IMR-90 (cell line): ENCODE measurements at regions not wholly inside any gene's neighbourhood (a gene's known extent, or its start where the extent isn't known, plus 50 kb on each side); places are given as distances from the start of the nearest gene placed in this dataset.

ENCODE experiments used
- ATAC-seq: fragments of 200-7000 bp; cut with Tn5 transposase; 2 replicates; pipeline ENCODE4 v1.9.1; 2020; ENCODE audit warnings: low read depth, mild to moderate bottlenecking, moderate library complexity
- BruUV-seq: library from RNA; stranded (reverse); fragments of 400-500 nt; replicated peaks from 2 replicates; lab custom pipeline; 2021; lab: Mats Ljungman, UMichigan
- CTCF ChIA-PET: fragments of 300-600 bp; formaldehyde crosslinking; extraction: SDS; loops from one replicate; lab custom pipeline; 2021; ENCODE audit warnings: antibody characterized with exemption; lab: Yijun Ruan, JAX
- POLR2A ChIA-PET: fragments of 300-600 bp; sonication (Branson Sonifier 250); formaldehyde crosslinking; loops from one replicate; lab custom pipeline; 2022; ENCODE audit warnings: antibody characterized with exemption; ENCODE audit not compliant: unreplicated experiment; lab: Charles Lee
- DNase-seq: peaks from one replicate; pipeline ENCODE4 v3.0.0; 2013
- H2AFZ ChIP-seq: replicated peaks from 2 replicates; pipeline ENCODE3; 2013; ENCODE audit warnings: low read length, mild to moderate bottlenecking; ENCODE audit not compliant: poor library complexity
- H2AK5ac ChIP-seq: 2 replicates; pipeline ENCODE4 v1.6.1; 2013; ENCODE audit warnings: low read depth, low read length, inconsistent platforms
- H2AK9ac ChIP-seq: replicated peaks from 2 replicates; pipeline ENCODE3; 2013; ENCODE audit warnings: mild to moderate bottlenecking, low read depth, low read length, moderate library complexity; ENCODE audit not compliant: poor library complexity
- H2BK120ac ChIP-seq: 2 replicates; pipeline ENCODE4 v1.6.1; 2013; ENCODE audit warnings: low read depth, low read length, inconsistent platforms
- H2BK15ac ChIP-seq: 3 replicates; pipeline ENCODE4 v1.6.1; 2013; ENCODE audit warnings: low read depth, low read length, inconsistent platforms
- H2BK20ac ChIP-seq: 2 replicates; pipeline ENCODE4 v1.6.1; 2013; ENCODE audit warnings: low read depth, mild to moderate bottlenecking, inconsistent platforms, low read length, moderate library complexity
- H2BK5ac ChIP-seq: 2 replicates; pipeline ENCODE4 v1.6.1; 2013; ENCODE audit warnings: mild to moderate bottlenecking, low read depth, low read length, inconsistent platforms; ENCODE audit not compliant: poor library complexity, severe bottlenecking
- H3K14ac ChIP-seq: replicated peaks from 2 replicates; pipeline ENCODE4 v1.6.1; 2013; ENCODE audit warnings: low read depth, low read length, inconsistent platforms
- H3K18ac ChIP-seq: 2 replicates; pipeline ENCODE4 v1.6.1; 2013; ENCODE audit warnings: low read depth, low read length, control low read depth
- H3K23ac ChIP-seq: 2 replicates; pipeline ENCODE4 v1.6.1; 2013; ENCODE audit warnings: low read depth, low read length, inconsistent platforms
- H3K27ac ChIP-seq: 2 replicates; pipeline ENCODE4 v1.5.1; 2013; ENCODE audit warnings: mild to moderate bottlenecking, control low read depth, low read length; ENCODE audit not compliant: insufficient read depth
- H3K27me3 ChIP-seq: 2 replicates; pipeline ENCODE4 v1.6.1; 2013; ENCODE audit warnings: low read length; ENCODE audit not compliant: control insufficient read depth, insufficient read depth
- H3K36me3 ChIP-seq: 2 replicates; pipeline ENCODE4 v1.6.1; 2013; ENCODE audit warnings: low read length, mixed read lengths; ENCODE audit not compliant: control insufficient read depth, insufficient read depth
- H3K4ac ChIP-seq: 2 replicates; pipeline ENCODE4 v1.6.1; 2013; ENCODE audit warnings: low read depth, low read length, inconsistent platforms
- H3K4me1 ChIP-seq: 2 replicates; pipeline ENCODE4 v1.6.1; 2013; ENCODE audit warnings: low read length, mixed read lengths; ENCODE audit not compliant: control insufficient read depth, insufficient read depth
- H3K4me2 ChIP-seq: 2 replicates; pipeline ENCODE4 v1.6.1; 2013; ENCODE audit warnings: low read depth, mild to moderate bottlenecking, control low read depth, low read length, moderate library complexity
- H3K4me3 ChIP-seq: 2 replicates; pipeline ENCODE4 v1.5.1; 2013; ENCODE audit warnings: low read depth, mild to moderate bottlenecking, control low read depth, low read length, moderate library complexity; ENCODE audit not compliant: insufficient read depth
- H3K56ac ChIP-seq: 2 replicates; pipeline ENCODE4 v1.6.1; 2013; ENCODE audit warnings: low read length, inconsistent platforms; ENCODE audit not compliant: insufficient read depth; ENCODE audit errors: extremely low read depth
- H3K79me1 ChIP-seq, 2 experiments: 2 replicates each; pipeline ENCODE4 v1.6.1; 2013; ENCODE audit warnings: low read length in 2 of 2, inconsistent platforms in 1 of 2, low read depth in 1 of 2
- H3K9ac ChIP-seq: 2 replicates; pipeline ENCODE4 v1.6.1; 2013; ENCODE audit warnings: low read depth, low read length, control low read depth
- H3K9me1 ChIP-seq: 2 replicates; pipeline ENCODE4 v1.6.1; 2013; ENCODE audit warnings: low read length, inconsistent platforms; ENCODE audit not compliant: insufficient read depth
- H3K9me3 ChIP-seq: 2 replicates; pipeline ENCODE4 v1.6.1; 2013; ENCODE audit warnings: low read length; ENCODE audit not compliant: control insufficient read depth, insufficient read depth
- H4K20me1 ChIP-seq: 2 replicates; pipeline ENCODE4 v1.6.1; 2013; ENCODE audit warnings: low read length, inconsistent platforms; ENCODE audit not compliant: insufficient read depth
- H4K5ac ChIP-seq: 2 replicates; pipeline ENCODE4 v1.6.1; 2013; ENCODE audit warnings: mild to moderate bottlenecking, low read depth, low read length, control low read depth
- H4K8ac ChIP-seq, 2 experiments: 2 replicates each; pipeline ENCODE4 v1.6.1; 2013; ENCODE audit warnings: low read depth in 2 of 2, low read length in 2 of 2, control low read depth in 1 of 2, inconsistent platforms in 1 of 2
- H4K91ac ChIP-seq: 2 replicates; pipeline ENCODE4 v1.6.1; 2013; ENCODE audit warnings: low read depth, low read length, inconsistent platforms; ENCODE audit not compliant: insufficient read depth
- CTCF ChIP-seq: conservative IDR thresholded peaks from 2 replicates; pipeline ENCODE4 v1.5.1; 2012; ENCODE audit warnings: mild to moderate bottlenecking, low read depth, low read length, improper control_type of control experiment
- FOS ChIP-seq: fragments of 150-350 bp; IDR thresholded peaks from 2 replicates; pipeline ENCODE4 v1.6.1; 2016; ENCODE audit warnings: low read depth, low read length
- MAFK ChIP-seq: IDR thresholded peaks from 2 replicates; pipeline ENCODE4 v1.6.1; 2012; ENCODE audit warnings: low read depth, low read length, improper control_type of control experiment
- WGBS, 2 experiments: methylation state at CpG; one replicate each; pipeline versions ENCODE4 v1.1.5 to v1.1.7; 2013; ENCODE audit warnings: missing lambda C conversion rate in 2 of 2; ENCODE audit not compliant: insufficient read length in 1 of 2; ENCODE audit errors: extremely low coverage in 2 of 2; 5-methylcytosine and 5-hydroxymethylcytosine counted together
- dilution Hi-C: fragments of 300-500 bp; cut with HindIII; formaldehyde crosslinking; loops from one replicate; pipeline ENCODE4 v1.14.3; 2018; ENCODE audit warnings: low sequenced_read_pairs; ENCODE audit not compliant: unreplicated experiment
- in situ Hi-C: fragments of 300-500 bp; cut with MboI; formaldehyde crosslinking; loops from 3 replicates; pipeline ENCODE4 v1.14.3; 2019; ENCODE audit warnings: low sequenced_read_pairs, inconsistent platforms, mixed read lengths
- intact Hi-C: fragments of 100-400 bp; cut with micrococcal nuclease; formaldehyde crosslinking; loops from 2 replicates; pipeline ENCODE4 v1.10.0; 2022
- TF ChIP-seq, protein P1 (sequence below): fragments of 150-350 bp; IDR thresholded peaks from 2 replicates; pipeline ENCODE4 v1.6.1; 2016; ENCODE audit warnings: low read depth, mild to moderate bottlenecking, low read length, moderate library complexity, borderline replicate concordance
- TF ChIP-seq, protein P2 (sequence below): fragments of 150-350 bp; IDR thresholded peaks from 2 replicates; pipeline ENCODE4 v1.6.1; 2017; ENCODE audit warnings: mild to moderate bottlenecking, antibody characterized with exemption, low read length, low read depth

DNA sequence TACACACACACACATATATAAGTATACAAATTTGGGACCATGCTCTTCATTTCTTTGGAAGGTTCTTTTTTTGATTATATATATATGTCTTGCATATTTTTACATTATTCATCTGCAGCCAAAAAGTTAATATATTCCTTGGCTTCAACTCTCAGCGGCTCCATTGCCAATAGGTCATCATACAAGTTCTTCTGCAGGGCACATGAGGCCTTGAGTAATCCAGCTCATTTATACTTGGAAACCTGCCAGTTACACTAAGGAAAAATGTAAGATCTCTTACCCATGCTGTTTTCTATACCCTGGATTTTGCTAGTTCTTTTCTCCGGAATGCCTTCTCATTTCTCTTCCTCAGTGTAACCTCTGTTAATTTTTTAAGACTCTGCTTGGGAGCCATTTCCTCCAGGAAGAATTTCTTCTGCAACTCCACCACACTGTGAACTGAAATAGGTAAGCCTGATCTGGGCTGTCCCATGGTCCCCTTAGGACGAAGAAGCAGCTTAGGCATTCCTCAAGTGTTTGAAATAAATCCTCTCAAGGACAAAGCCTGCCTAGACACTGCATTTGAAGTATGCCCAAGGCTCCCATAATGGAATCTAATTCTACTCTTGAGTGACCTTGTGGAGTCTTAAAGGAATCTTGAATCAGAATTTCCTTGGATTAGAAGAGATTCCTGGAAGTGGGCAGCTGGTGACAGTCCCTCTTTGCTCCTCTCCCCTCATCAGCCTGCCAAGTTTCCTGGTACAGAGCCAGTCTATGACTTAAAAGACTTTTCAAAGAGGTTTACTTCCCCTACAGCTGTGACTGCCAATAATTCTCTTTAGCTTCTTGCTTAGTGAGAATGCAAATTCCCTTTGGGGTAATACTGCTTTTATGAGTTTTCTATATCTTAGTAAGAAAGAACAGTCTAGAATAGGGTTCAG is 182.8 kb downstream of the C11orf87 start:
- Histone ChIP-seq H4K20me1 (no peaks in the 10 kb centered on the region), H3K4me3 (no peak overlapping the region), H3K56ac (no peak overlapping the region), H4K5ac (no peak overlapping the region), H3K23ac (no peak overlapping the region), H3K27ac (no peak overlapping the region), H2BK20ac (no peak overlapping the region), H3K36me3 (no peaks in the 10 kb centered on the region), H3K4ac (no peak overlapping the region), H3K4me2 (no peak overlapping the region), H3K9me3 (no peaks in the 10 kb centered on the region), H2BK120ac (no peak overlapping the region), H3K4me1 (no peaks in the 10 kb centered on the region), H3K79me1 (no peaks in the 10 kb centered on the region), H2AK5ac (no peak overlapping the region), H2BK15ac (no peak overlapping the region), H4K8ac (no peak overlapping the region), H3K27me3 (no peaks in the 10 kb centered on the region), H3K9me1 (no peaks in the 10 kb centered on the region), H2BK5ac (no peak overlapping the region), H3K9ac (no peak overlapping the region), H3K14ac (no peak overlapping the region), H2AFZ (no peak overlapping the region), H3K18ac (no peak overlapping the region), H2AK9ac (no peak overlapping the region), H4K91ac (no peak overlapping the region)
- intact Hi-C loops (no loop called here), in situ Hi-C loops (no loop called here), dilution Hi-C loops (no loop called here)
- ChIA-PET POLR2A (no interaction called here), CTCF (interaction anchor here (0.6 kb wide), 1 partner anchor 111 kb away, joined by 3 read pairs; no protein-coding TSS in a partner anchor)
- WGBS, 2 experiments: 40% methylated on average over 1 of the region's 3 CpGs; no CpG with 5 or more reads in 1 of the 2 experiments
- TF ChIP-seq, protein P1, sequence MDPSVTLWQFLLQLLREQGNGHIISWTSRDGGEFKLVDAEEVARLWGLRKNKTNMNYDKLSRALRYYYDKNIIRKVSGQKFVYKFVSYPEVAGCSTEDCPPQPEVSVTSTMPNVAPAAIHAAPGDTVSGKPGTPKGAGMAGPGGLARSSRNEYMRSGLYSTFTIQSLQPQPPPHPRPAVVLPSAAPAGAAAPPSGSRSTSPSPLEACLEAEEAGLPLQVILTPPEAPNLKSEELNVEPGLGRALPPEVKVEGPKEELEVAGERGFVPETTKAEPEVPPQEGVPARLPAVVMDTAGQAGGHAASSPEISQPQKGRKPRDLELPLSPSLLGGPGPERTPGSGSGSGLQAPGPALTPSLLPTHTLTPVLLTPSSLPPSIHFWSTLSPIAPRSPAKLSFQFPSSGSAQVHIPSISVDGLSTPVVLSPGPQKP: no peak
- no peak for TF ChIP-seq MAFK
- TF ChIP-seq CTCF: no peak
- TF ChIP-seq, protein P2, sequence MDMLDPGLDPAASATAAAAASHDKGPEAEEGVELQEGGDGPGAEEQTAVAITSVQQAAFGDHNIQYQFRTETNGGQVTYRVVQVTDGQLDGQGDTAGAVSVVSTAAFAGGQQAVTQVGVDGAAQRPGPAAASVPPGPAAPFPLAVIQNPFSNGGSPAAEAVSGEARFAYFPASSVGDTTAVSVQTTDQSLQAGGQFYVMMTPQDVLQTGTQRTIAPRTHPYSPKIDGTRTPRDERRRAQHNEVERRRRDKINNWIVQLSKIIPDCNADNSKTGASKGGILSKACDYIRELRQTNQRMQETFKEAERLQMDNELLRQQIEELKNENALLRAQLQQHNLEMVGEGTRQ: no peak
- no peak for TF ChIP-seq FOS
- no TSS peak for BruUV-seq
- DNase-seq (no peak), ATAC-seq (no peak)
